ENCODE measurements at regions not wholly inside any gene's neighbourhood (a gene's known extent, or its start where the extent isn't known, plus 50 kb on each side); places are given as distances from the start of the nearest gene placed in this dataset.

DNA sequence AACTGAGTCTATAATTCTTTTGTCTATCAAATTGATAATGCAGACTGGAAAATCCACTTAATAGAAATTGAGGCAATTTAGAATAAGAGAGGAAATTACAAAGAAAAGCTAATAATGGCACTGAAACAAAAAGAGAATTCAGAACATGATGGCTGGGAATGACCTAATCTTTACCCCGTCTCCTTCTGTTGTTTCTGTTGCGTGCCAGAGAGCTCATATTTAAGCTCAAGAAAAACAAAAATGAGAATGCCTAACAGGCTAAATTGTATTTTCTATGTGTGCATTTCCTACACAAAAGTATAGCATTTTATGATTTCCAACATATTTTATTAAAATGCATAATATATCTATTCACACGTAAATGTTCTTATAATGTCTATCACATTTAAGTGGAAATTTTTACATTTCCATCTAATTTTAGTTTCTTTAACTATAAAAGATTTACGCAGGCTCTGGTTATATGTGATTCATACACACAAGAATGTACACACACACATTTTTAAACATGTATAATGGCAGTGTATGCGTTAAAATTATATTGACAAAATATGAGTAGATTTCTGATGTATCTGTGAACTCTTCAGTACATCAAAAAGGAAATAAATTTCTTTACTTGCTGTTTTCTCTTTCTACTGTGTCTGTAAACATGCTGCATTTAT is 432.3 kb downstream of the SLITRK6 start:
- Histone ChIP-seq H3K9me3 (ENCODE audit: low read depth) (no peaks in the 10 kb centered on the region), H3K4me2 (peak overlapping the region; percentile 14), H3K36me3 (replicated peaks; ENCODE audit: insufficient read depth, low read depth) (no peaks in the 10 kb centered on the region), H3K9me2 (replicated peaks; ENCODE audit: insufficient read depth) (no peaks in the 10 kb centered on the region), H3K79me2 (no peaks in the 10 kb centered on the region), H4K20me1 (ENCODE audit: insufficient read depth, poor library complexity, severe bottlenecking) (no peaks in the 10 kb centered on the region), H2AFZ (no peak overlapping the region), H3K27me3 (no peaks in the 10 kb centered on the region), H3K4me1 (ENCODE audit: insufficient read depth) (no peaks in the 10 kb centered on the region), H3K4me3 (no peak overlapping the region), H3K27ac (no peak overlapping the region)
- no peak for DNase-seq (ENCODE audit: low spot score)
- WGBS (ENCODE audit: low lambda C conversion rate, missing lambda C conversion rate), result 64% methylated on average over 5 of the region's 5 CpGs
- TF ChIP-seq, protein P1, sequence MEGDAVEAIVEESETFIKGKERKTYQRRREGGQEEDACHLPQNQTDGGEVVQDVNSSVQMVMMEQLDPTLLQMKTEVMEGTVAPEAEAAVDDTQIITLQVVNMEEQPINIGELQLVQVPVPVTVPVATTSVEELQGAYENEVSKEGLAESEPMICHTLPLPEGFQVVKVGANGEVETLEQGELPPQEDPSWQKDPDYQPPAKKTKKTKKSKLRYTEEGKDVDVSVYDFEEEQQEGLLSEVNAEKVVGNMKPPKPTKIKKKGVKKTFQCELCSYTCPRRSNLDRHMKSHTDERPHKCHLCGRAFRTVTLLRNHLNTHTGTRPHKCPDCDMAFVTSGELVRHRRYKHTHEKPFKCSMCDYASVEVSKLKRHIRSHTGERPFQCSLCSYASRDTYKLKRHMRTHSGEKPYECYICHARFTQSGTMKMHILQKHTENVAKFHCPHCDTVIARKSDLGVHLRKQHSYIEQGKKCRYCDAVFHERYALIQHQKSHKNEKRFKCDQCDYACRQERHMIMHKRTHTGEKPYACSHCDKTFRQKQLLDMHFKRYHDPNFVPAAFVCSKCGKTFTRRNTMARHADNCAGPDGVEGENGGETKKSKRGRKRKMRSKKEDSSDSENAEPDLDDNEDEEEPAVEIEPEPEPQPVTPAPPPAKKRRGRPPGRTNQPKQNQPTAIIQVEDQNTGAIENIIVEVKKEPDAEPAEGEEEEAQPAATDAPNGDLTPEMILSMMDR (IDR thresholded peaks at IDR 0.05; ENCODE audit: poor library complexity), result no peak
- TF ChIP-seq EZH2 (IDR thresholded peaks at IDR 0.05; ENCODE audit: borderline replicate concordance) (no peak), EZH2phosphoT487 (IDR thresholded peaks at IDR 0.05; ENCODE audit: low read depth, severe bottlenecking, unreplicated experiment) (no peak)

DNA sequence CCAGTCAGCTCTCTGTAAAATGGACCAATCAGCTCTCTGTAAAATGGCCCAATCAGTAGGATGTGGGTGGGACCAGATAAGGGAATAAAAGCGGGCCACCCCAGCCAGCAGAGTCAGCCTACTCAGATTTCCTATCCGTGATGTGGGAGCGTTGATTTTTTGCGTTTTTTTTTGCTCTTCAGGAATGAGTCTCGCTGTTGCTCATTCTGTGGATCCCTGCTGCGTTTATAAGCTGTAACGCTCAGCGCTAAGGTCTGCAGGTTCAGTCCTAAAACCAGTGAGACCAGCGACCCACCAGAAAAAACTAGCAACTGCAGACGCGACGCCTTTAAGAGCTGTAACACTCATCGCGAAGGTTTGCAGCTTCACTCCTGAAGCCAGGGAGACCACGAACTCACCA is 435.7 kb downstream of the SLITRK6 start:
- 98% methylated on average over 15 of the region's 15 CpGs for WGBS (ENCODE audit: low lambda C conversion rate, missing lambda C conversion rate)
- Histone ChIP-seq H3K4me1 (ENCODE audit: insufficient read depth) (no peaks in the 10 kb centered on the region), H3K79me2 (no peaks in the 10 kb centered on the region), H3K9me3 (ENCODE audit: low read depth) (no peaks in the 10 kb centered on the region), H3K36me3 (replicated peaks; ENCODE audit: insufficient read depth, low read depth) (no peaks in the 10 kb centered on the region), H2AFZ (no peak overlapping the region), H3K27ac (no peak overlapping the region), H3K4me3 (no peak overlapping the region), H3K9me2 (replicated peaks; ENCODE audit: insufficient read depth) (no peaks in the 10 kb centered on the region), H4K20me1 (ENCODE audit: insufficient read depth, poor library complexity, severe bottlenecking) (no peaks in the 10 kb centered on the region), H3K4me2 (no peak overlapping the region), H3K27me3 (no peaks in the 10 kb centered on the region)
- no peak for DNase-seq (ENCODE audit: low spot score)
- TF ChIP-seq EZH2 (IDR thresholded peaks at IDR 0.05; ENCODE audit: borderline replicate concordance) (no peak), EZH2phosphoT487 (IDR thresholded peaks at IDR 0.05; ENCODE audit: low read depth, severe bottlenecking, unreplicated experiment) (no peak)
- TF ChIP-seq, protein P1 (IDR thresholded peaks at IDR 0.05; ENCODE audit: poor library complexity), result no peak

DNA sequence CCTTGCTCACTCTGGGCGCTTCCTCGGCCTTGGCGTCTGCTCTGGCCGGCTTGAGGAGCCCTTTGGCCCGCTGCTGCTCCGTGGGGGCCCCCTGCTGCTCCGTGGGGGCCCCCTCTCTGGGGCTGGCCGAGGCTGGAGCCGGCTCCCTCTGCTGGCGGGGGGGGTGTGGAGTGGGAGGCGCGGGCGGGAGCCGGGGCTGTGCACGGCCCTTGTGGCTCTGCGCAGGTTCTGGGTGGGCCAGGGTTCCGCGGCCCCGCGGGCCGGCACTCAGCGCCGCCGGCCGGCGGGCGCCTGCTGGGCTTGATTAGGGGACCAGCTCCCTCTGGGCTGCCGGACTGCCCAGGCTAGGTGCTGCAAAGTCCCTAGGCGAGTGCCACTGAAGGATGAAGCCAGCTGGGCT is 436.2 kb downstream of the SLITRK6 start:
- Histone ChIP-seq H3K4me3 (no peak overlapping the region), H3K36me3 (replicated peaks; ENCODE audit: insufficient read depth, low read depth) (no peaks in the 10 kb centered on the region), H3K27ac (no peak overlapping the region), H3K9me3 (ENCODE audit: low read depth) (no peaks in the 10 kb centered on the region), H3K27me3 (no peaks in the 10 kb centered on the region), H3K4me2 (no peak overlapping the region), H4K20me1 (ENCODE audit: insufficient read depth, poor library complexity, severe bottlenecking) (no peaks in the 10 kb centered on the region), H3K9me2 (replicated peaks; ENCODE audit: insufficient read depth) (no peaks in the 10 kb centered on the region), H2AFZ (no peak overlapping the region), H3K79me2 (no peaks in the 10 kb centered on the region), H3K4me1 (ENCODE audit: insufficient read depth) (no peaks in the 10 kb centered on the region)
- 94% methylated on average over 19 of the region's 29 CpGs for WGBS (ENCODE audit: low lambda C conversion rate, missing lambda C conversion rate)
- TF ChIP-seq, protein P1 (IDR thresholded peaks at IDR 0.05; ENCODE audit: poor library complexity), result no peak
- TF ChIP-seq EZH2phosphoT487 (IDR thresholded peaks at IDR 0.05; ENCODE audit: low read depth, severe bottlenecking, unreplicated experiment), result no peak
- no peak for TF ChIP-seq EZH2 (IDR thresholded peaks at IDR 0.05; ENCODE audit: borderline replicate concordance)
- DNase-seq (ENCODE audit: low spot score), result no peak
